NAMALWA (cell line): ENCODE measurements at regions not wholly inside any gene's neighbourhood (a gene's known extent, or its start where the extent isn't known, plus 50 kb on each side); places are given as distances from the start of the nearest gene placed in this dataset.

Experiments
- DNase-seq: peaks from one replicate; pipeline ENCODE4 v3.0.0-alpha.2; 2015; ENCODE audit warnings: low spot score

- no peak for DNase-seq
Measured at GRCh38 chr2:147792966-147793617, 51.7 kb upstream of the ACVR2A start.

DNA sequence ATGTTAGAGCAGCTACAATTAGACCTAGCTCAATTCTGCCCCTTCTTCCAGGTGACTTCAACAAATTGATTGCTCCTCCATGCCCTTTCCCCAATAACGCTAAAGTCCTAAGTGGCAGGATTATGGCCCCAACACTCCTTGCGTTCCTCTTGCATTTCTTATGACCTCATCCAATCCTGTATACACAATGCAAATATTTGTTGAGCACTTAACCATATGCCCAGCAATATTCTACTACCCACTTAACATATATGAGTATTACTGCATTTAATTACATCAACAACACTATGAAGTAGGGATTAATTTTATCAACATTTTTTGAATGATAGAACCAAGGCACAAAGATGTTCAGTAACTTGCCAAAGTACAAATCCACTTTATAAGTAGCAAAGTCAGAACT is 54.2 kb upstream of the ACVR2A start:
- DNase-seq = no peak

GRCh38 chr2:147789720-147790119 is 55.1 kb upstream of the ACVR2A start:
- DNase-seq = no peak

DNA sequence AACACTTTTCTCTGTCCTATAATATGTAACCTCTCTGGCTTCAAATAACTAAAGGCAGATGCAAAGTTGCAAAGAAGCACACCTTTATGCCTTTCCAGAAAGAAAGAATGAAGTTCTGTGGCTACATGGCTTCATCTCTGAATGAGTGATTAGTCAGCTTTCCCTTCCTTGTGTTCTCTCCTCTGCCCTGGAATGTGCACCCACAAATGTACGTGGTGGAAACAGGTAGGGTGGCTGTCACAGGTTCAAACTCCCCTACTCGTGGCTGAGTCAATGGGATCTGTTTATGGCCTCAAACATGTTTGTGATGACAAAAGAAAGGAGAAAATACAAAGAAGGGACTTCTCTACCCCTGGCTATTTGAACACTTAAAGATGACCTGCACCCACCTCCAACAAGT is 55.5 kb upstream of the ACVR2A start:
- no peak for DNase-seq

DNA sequence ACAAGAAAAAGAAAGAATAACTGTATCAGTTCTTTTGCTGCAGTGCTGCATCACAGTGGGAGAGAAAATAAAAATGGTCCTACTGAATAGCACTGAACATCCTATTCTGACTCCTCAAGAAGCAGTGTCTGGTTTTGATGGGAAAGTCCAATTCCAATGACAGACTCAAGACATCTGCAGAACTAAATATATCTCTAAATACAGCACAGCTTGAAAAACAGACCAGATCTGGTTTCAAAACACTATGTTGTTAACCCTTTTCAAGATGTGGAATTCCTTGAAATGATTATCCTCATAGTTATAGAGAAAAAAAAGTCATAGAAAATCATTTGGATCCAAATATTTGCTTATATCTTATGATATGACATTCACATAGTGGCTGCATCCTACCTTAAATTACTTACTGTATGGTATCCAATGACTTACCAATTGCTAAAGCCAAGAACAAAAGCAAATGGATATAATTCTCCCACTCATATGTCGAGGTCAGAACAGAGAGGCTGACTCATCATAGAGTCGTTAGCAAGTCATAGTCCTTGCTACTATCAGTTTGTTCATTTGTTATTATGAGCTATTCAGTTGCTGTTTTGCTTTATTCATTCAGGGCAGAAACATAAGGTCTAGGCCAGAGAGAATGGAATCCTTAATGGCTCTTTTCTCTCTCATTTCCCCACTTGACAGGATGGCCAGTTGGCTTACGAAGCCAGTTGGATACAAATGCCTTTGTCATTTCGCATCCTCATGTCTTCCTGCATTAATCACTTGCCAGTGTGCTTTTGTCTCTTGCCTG is 62.5 kb upstream of the ACVR2A start:
- no peak for DNase-seq

GRCh38 chr2:147779440-147779839 is 65.4 kb upstream of the ACVR2A start:
- no peak for DNase-seq

- no peak for DNase-seq
Measured at GRCh38 chr2:147777394-147777793, 67.4 kb upstream of the ACVR2A start.

DNA sequence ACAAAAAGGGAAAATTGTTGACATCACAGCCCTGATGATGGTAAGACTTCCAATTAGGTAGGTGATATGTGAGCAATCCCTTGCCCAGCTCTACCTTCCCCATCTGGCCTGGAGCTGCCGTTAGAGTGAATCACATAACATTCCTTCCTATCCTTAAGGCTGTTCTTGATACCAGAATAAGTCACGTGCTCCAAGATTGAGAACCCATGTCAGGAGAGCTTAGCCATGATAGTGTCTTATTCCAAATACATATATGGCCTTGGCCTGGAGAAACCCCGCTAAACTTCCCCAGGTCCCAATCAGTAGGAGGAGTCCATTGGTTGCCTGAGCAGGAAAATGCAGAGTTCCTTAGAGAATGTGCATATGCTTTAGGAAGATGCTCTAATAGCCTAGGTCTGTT is 70.0 kb upstream of the ACVR2A start:
- no peak for DNase-seq

- no peak for DNase-seq
Measured at GRCh38 chr2:147773479-147773878, 71.3 kb upstream of the ACVR2A start.

DNA sequence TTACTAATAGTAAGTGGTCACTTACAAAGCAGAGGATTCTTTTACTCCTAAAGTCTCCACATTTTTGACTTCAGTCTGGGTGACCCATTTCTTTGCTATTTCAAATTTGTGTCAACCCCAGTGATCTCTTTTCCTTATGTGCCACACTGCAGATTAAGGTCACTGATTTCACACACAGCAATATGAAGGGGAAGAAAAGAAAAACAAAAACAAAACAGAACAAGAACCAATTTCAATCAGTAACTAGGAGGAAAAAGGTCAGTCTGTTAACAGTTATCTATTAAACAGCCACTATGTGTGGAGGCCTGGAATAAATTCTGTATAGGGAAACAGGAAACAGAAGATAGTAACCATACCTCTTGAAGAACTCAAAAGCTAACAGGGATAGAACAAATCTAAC is 72.0 kb upstream of the ACVR2A start:
- no peak for DNase-seq

GRCh38 chr2:147763861-147764260 is 81.0 kb upstream of the ACVR2A start:
- peak; percentile 5 for DNase-seq

DNA sequence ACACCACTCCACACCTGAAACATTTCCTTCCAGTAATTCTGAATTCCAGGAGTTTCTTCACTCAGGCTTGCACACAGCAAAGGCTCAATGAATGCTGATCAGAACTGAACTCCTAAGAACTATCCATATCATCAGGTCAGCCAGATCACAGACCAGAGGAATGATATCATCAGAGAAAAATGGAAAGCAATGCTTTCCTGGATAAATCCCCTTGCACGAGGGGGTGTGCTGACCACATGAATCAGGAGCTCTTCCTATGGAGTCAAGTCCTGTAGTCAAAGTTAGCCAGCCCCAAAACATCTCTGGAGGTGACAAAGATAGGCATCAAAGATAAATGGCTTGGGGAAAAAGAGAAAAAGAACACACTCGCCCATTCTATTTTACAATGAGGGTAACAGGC is 83.8 kb upstream of the ACVR2A start:
- no peak for DNase-seq

DNA sequence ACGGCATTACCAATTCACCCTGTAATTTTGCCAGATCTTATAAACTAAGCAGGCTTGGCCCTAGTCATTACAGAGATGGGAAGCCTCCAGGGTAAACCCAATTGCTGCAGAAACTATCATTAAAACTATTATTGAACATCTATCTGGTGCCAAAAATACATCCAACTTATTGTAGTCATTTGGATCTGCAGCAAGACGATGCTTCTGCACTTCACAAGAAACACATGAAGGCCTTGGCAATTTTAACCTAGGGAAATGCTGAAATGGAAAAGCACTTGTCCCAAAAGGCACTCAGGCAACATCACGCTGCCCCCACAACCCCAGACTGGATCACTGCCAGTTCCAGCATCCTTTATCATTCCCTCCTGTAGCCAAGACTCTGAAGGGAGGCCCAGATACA is 85.3 kb upstream of the ACVR2A start:
- no peak for DNase-seq

- DNase-seq = no peak
Measured at GRCh38 chr2:147758821-147759220, 86.0 kb upstream of the ACVR2A start.

GRCh38 chr2:147756069-147756468 is 88.8 kb upstream of the ACVR2A start:
- no peak for DNase-seq

DNA sequence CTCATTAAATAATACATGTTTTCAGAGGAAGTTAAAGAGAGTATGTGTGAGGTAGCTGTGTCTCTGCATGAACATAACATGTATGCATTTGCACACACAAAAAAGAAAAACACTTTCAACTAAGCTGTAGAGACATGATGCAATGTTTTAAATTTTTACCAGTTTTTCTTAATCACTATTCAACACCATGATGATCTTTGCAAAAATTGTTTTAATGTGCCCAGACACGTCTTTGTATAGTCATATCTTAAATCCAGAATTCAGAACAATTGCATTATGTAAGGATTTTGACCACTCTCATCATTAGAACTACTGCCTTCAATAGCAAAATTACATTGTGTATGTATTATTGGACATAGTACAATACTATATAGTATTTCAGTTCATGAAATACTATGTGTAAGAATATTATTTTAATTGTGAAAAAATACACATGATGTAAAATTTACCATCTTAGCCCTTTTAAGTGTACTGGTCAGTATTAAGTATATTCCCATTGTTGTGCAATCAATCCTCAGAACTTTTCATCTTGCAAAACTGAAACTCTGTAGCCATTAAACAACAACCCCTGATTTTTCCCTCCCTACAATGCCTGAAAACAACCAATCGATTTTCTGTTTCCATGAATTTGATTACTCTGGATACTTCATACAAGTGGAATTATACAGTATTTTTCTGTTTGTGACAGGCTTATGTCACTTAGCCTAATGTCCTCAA is 104.5 kb upstream of the ACVR2A start:
- no peak for DNase-seq

GRCh38 chr2:147739508-147739907 is 105.3 kb upstream of the ACVR2A start:
- DNase-seq = no peak

DNA sequence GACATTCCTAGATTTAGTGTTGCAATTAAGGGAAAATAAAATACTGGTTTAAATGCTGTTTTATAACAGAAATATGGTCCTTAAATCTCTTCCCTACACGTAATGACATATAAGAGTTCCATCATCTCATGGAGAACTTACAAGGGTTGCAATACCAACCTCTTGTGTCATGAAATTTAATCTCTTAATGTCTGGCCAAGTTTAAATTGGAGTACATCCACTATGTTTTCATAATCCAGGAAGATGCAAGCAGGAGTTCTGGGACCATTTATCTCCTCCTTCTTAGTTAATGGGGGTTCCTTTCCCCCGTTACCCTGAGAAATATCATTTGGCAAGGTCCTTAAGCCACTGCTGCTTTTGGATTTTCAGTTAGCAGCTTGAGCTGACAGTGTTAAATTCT is 126.0 kb upstream of the ACVR2A start:
- DNase-seq = no peak

DNA sequence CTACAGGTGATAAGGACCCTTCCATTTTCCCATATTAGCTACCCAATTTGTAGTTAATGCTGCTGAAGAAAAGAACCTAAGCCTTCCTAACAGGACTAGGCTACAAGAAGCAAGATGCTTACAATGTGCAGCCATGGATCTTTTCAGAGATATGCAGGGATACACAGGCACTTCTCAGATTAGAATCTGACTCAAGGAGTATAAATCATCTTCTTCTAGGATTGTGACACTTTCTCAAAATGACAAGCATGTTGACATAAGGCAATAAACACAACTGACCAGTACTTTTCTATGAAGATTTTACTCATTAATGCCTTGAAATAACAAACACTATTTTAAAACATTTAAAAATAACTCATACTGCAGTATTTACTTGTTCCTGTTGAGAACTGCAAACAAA is 127.9 kb upstream of the ACVR2A start:
- DNase-seq = no peak

- DNase-seq = no peak
Measured at GRCh38 chr2:147715807-147716206, 129.0 kb upstream of the ACVR2A start.

DNA sequence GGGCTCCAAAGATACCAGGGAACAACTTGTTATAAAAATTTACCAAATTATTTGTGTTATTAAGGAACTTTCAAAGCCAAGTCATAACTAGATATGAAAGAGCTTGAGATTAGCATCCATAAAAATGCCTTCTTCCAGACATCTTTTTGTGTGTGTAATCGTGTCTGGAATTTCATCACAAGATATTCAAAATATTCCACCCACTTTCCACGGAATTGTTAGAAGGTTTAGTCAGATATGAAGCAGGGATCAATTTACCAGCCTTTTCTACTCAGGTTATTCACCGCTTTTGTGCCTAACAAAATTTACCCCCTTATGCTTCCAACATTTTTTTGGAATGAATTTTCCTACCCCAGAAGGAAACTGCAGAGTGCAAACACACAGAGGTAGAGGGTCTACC is 130.2 kb upstream of the ACVR2A start:
- DNase-seq = no peak

DNA sequence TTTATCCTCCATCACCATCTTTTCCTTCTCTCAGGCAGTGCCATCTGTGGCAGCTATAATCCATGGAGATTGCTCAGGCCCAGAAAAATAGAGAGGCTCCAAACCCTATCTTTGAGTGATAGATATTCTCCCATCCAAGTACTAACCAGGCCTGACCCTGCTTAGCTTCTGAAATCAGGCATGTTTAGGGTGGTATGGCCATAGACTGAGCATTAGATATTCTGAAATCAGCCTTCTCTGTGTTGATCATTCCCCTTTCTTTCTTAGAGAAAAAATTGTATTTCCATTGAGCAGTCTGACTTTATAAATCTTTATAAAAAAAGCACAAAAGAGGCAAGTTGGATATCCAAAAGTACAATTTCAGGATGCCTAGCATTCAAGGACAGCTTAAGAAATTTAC is 131.5 kb upstream of the ACVR2A start:
- DNase-seq = peak; percentile 3

GRCh38 chr2:147712051-147712450 is 132.8 kb upstream of the ACVR2A start:
- DNase-seq = no peak
